HCT116 (cell line): ENCODE measurements at regions not wholly inside any gene's neighbourhood (a gene's known extent, or its start where the extent isn't known, plus 50 kb on each side); places are given as distances from the start of the nearest gene placed in this dataset.
"Not testable (repeated sequence)": the region's sequence is repeated elsewhere in the genome, so short reads cannot be mapped to it uniquely, and the experiment has no call there.

ENCODE experiments used
- ATAC-seq: fragments of 200-7000 bp; cut with Tn5 transposase; 2 replicates; pipeline ENCODE4 v1.9.1; 2020; ENCODE audit warnings: mild to moderate bottlenecking, moderate library complexity
- BruUV-seq: library from RNA; stranded (reverse); fragments of 400-500 nt; replicated peaks from 2 replicates; lab custom pipeline; 2021; lab: Mats Ljungman, UMichigan
- CTCF ChIA-PET: fragments of 300-600 bp; sonication (Branson Sonifier 250); formaldehyde crosslinking; loops from one replicate; lab custom pipeline; 2021; ENCODE audit warnings: antibody characterized with exemption; lab: Charles Lee
- POLR2A ChIA-PET: fragments of 300-600, 350-600 bp; sonication (Branson Sonifier 250); formaldehyde crosslinking; loops from one replicate; lab custom pipeline; 2021; ENCODE audit warnings: antibody characterized with exemption; lab: Charles Lee
- RAD21 ChIA-PET, 2 experiments: fragments of 300-600 bp; sonication (Branson Sonifier 250); formaldehyde crosslinking; loops; one replicate each; lab custom pipeline; 2023; ENCODE audit warnings: low total read pairs in 2 of 2; ENCODE audit not compliant: uncharacterized antibody in 2 of 2, unreplicated experiment in 2 of 2, low non-redundant PET in 1 of 2; lab: Charles Lee
- DNase-seq: peaks from one replicate; pipeline ENCODE4 v3.0.0-alpha.2; 2010; ENCODE audit warnings: low read depth, low spot score
- H2AFZ ChIP-seq: fragments of 200-600 bp; shearing (Covaris generic), sonication (generic); 2 replicates; pipeline ENCODE4 v1.6.1; 2017; ENCODE audit warnings: low read depth, mixed run types, mixed read lengths, antibody characterized with exemption, low read length; ENCODE audit not compliant: poor library complexity, severe bottlenecking
- H3K27ac ChIP-seq: 2 replicates; pipeline ENCODE4 v1.5.1; 2012; ENCODE audit warnings: low read depth, low read length
- H3K27me3 ChIP-seq: fragments of 200-600 bp; sonication (generic); 2 replicates; pipeline ENCODE4 v1.6.1; 2016; ENCODE audit warnings: mixed run types, low read length, mixed read lengths; ENCODE audit not compliant: insufficient read depth
- H3K36me3 ChIP-seq, 2 experiments: fragments of 200-500 bp in 1 of 2; fragments of 200-600 bp in 1 of 2; sonication (Bioruptor generic) in 1 of 2; sonication (generic) in 1 of 2; 2 replicates each; pipeline versions ENCODE4 v1.5.1 to v1.6.1; 2014 to 2016; ENCODE audit warnings: low read length in 2 of 2, inconsistent platforms in 1 of 2, mixed read lengths in 1 of 2, mixed run types in 1 of 2; ENCODE audit not compliant: insufficient read depth in 2 of 2, control insufficient read depth in 1 of 2
- H3K4me1 ChIP-seq, 2 experiments: fragments of 200-600 bp in 1 of 2; sonication (generic) in 1 of 2; 2 replicates each; pipeline versions ENCODE4 v1.5.1 to v1.6.1; 2012 to 2017; ENCODE audit warnings: low read length in 2 of 2, inconsistent platforms in 1 of 2, mild to moderate bottlenecking in 1 of 2, mixed read lengths in 1 of 2, mixed run types in 1 of 2, moderate library complexity in 1 of 2; ENCODE audit not compliant: insufficient read depth in 2 of 2, control insufficient read depth in 1 of 2
- H3K4me2 ChIP-seq: fragments of 200-600 bp; sonication (generic); 2 replicates; pipeline ENCODE4 v1.6.1; 2017; ENCODE audit warnings: mixed run types, low read length, mixed read lengths
- H3K4me3 ChIP-seq, 2 experiments: fragments of 200-600 bp in 1 of 2; sonication (generic) in 1 of 2; replicated peaks in 1 of 2; 2 replicates each; pipeline ENCODE4 v1.5.1; 2011 to 2016; ENCODE audit warnings: low read length in 2 of 2, control low read depth in 1 of 2, low read depth in 1 of 2, mild to moderate bottlenecking in 1 of 2, mixed read lengths in 1 of 2, mixed run types in 1 of 2
- H3K79me2 ChIP-seq: fragments of 200-600 bp; sonication (generic); 2 replicates; pipeline ENCODE4 v1.6.1; 2017; ENCODE audit warnings: mild to moderate bottlenecking, mixed run types, low read length, moderate library complexity, mixed read lengths; ENCODE audit not compliant: insufficient read depth
- H3K9ac ChIP-seq: fragments of 200-600 bp; sonication (generic); 2 replicates; pipeline ENCODE4 v1.6.1; 2016; ENCODE audit warnings: low read length, mixed read lengths
- H3K9me2 ChIP-seq: fragments of 200-600 bp; sonication (generic), shearing (Covaris generic); 2 replicates; pipeline ENCODE4 v1.6.1; 2017; ENCODE audit warnings: mixed run types, mild to moderate bottlenecking, moderate library complexity; ENCODE audit not compliant: insufficient read depth
- H3K9me3 ChIP-seq, 2 experiments: fragments of 200-500 bp in 1 of 2; fragments of 200-600 bp in 1 of 2; sonication (Bioruptor generic) in 1 of 2; sonication (generic) in 1 of 2; 2 replicates each; pipeline ENCODE4 v1.6.1; 2014 to 2017; ENCODE audit warnings: low read length in 2 of 2, mixed read lengths in 2 of 2, inconsistent platforms in 1 of 2, low read depth in 1 of 2, mild to moderate bottlenecking in 1 of 2, mixed run types in 1 of 2, moderate library complexity in 1 of 2; ENCODE audit not compliant: control insufficient read depth in 1 of 2, insufficient read depth in 1 of 2
- H4K20me1 ChIP-seq: fragments of 200-600 bp; sonication (generic), shearing (Covaris generic); 2 replicates; pipeline ENCODE4 v1.6.1; 2017; ENCODE audit warnings: mixed run types, mild to moderate bottlenecking, moderate library complexity; ENCODE audit not compliant: insufficient read depth
- ATF3 ChIP-seq: IDR thresholded peaks from 2 replicates; pipeline ENCODE4 v1.6.1; 2012
- CBX3 ChIP-seq: IDR thresholded peaks from 2 replicates; pipeline ENCODE4 v1.6.1; 2012; ENCODE audit warnings: low read depth
- CEBPB ChIP-seq: IDR thresholded peaks from 2 replicates; pipeline ENCODE4 v1.6.1; 2012; ENCODE audit warnings: low read depth
- CTCF ChIP-seq, 3 experiments: fragments of 200-600 bp in 1 of 3; sonication (generic) in 1 of 3; IDR thresholded peaks in 2 of 3; conservative IDR thresholded peaks in 1 of 3; 2 replicates each; pipeline ENCODE4 v1.5.1; 2012 to 2017; ENCODE audit warnings: low read depth in 2 of 3, low read length in 2 of 3, antibody characterized with exemption in 1 of 3, borderline replicate concordance in 1 of 3, control low read depth in 1 of 3, mild to moderate bottlenecking in 1 of 3, mixed read lengths in 1 of 3, mixed run types in 1 of 3, moderate library complexity in 1 of 3; ENCODE audit not compliant: insufficient read depth in 1 of 3
- EGR1 ChIP-seq: IDR thresholded peaks from 2 replicates; pipeline ENCODE4 v1.6.1; 2012; ENCODE audit warnings: low read depth
- ELF1 ChIP-seq: IDR thresholded peaks from 2 replicates; pipeline ENCODE4 v1.6.1; 2012; ENCODE audit warnings: low read depth, borderline replicate concordance
- FOSL1 ChIP-seq: IDR thresholded peaks from 2 replicates; pipeline ENCODE4 v1.6.1; 2012; ENCODE audit warnings: low read depth
- JUND ChIP-seq: IDR thresholded peaks from 2 replicates; pipeline ENCODE4 v1.6.1; 2012
- POLR2A ChIP-seq: IDR thresholded peaks from 2 replicates; pipeline ENCODE4 v1.7.0; 2011; ENCODE audit warnings: borderline replicate concordance; ENCODE audit not compliant: insufficient read depth, insufficient read length; ENCODE audit errors: extremely low read depth
- RAD21 ChIP-seq: IDR thresholded peaks from 2 replicates; pipeline ENCODE4 v1.6.1; 2012; ENCODE audit warnings: low read depth, mild to moderate bottlenecking
- REST ChIP-seq: IDR thresholded peaks from 2 replicates; pipeline ENCODE4 v1.6.1; 2012; ENCODE audit warnings: low read depth
- SP1 ChIP-seq: IDR thresholded peaks from 2 replicates; pipeline ENCODE4 v1.6.1; 2012; ENCODE audit warnings: low read depth
- SRF ChIP-seq: IDR thresholded peaks from 2 replicates; pipeline ENCODE4 v1.6.1; 2012; ENCODE audit warnings: low read depth
- TCF7L2 ChIP-seq: IDR thresholded peaks from 2 replicates; pipeline ENCODE4 v1.7.0; 2011; ENCODE audit warnings: borderline replicate concordance, inconsistent platforms; ENCODE audit not compliant: insufficient read depth, insufficient read length; ENCODE audit errors: extremely low read depth
- YY1 ChIP-seq: IDR thresholded peaks from 2 replicates; pipeline ENCODE4 v1.6.1; 2011; ENCODE audit warnings: low read length, low read depth, moderate library complexity, mild to moderate bottlenecking; ENCODE audit not compliant: insufficient replicate concordance; ENCODE audit errors: extremely low read depth
- ZFX ChIP-seq: fragments of 450-650 bp; IDR thresholded peaks from 2 replicates; pipeline ENCODE4 v1.6.1; 2017
- intact Hi-C: fragments of 100-400 bp; cut with micrococcal nuclease; formaldehyde crosslinking; loops from 2 replicates; pipeline ENCODE4 v1.10.0; 2022
- TF ChIP-seq, protein P1 (sequence below): IDR thresholded peaks from 2 replicates; pipeline ENCODE4 v1.6.1; 2012

GRCh38 chr10:33650131-33650530 is 315.7 kb upstream of the NRP1 start:
- CTCF ChIA-PET, H3K4me2 ChIP-seq, H3K27ac ChIP-seq, H2AFZ ChIP-seq, H4K20me1 ChIP-seq, ATAC-seq, H3K27me3 ChIP-seq, H3K4me1 ChIP-seq, H3K36me3 ChIP-seq, intact Hi-C loops, H3K9ac ChIP-seq, H3K4me3 ChIP-seq, RAD21 ChIA-PET, POLR2A ChIA-PET, H3K9me3 ChIP-seq, BruUV-seq, H3K79me2 ChIP-seq, H3K9me2 ChIP-seq, DNase-seq: not testable (repeated sequence)

- H4K20me1 ChIP-seq, result no peaks in the 10 kb centered on the region
- no peak for DNase-seq
- no peaks in the 10 kb centered on the region for H3K36me3 ChIP-seq
- no peak overlapping the region for H3K4me3 ChIP-seq
- H3K27me3 ChIP-seq, result no peaks in the 10 kb centered on the region
- CTCF ChIA-PET, result no interaction called here
- H3K4me1 ChIP-seq, result no peaks in the 10 kb centered on the region
- no peak for ATAC-seq
- H3K9me2 ChIP-seq, result no peaks in the 10 kb centered on the region
- no peak overlapping the region for H3K4me2 ChIP-seq
- RAD21 ChIA-PET, result no interaction called here
- intact Hi-C loops, result no loop called here
- H2AFZ ChIP-seq, result no peak overlapping the region
- POLR2A ChIA-PET, result no interaction called here
- BruUV-seq, result no TSS peak
- no peak overlapping the region for H3K9ac ChIP-seq
- H3K27ac ChIP-seq, result no peak overlapping the region
- H3K9me3 ChIP-seq, result no peaks in the 10 kb centered on the region
- H3K79me2 ChIP-seq, result no peaks in the 10 kb centered on the region
- TF ChIP-seq RAD21 (no peak), SRF (no peak), CTCF (IDR thresholded peaks at IDR 0.05 in 2 of 3, conservative IDR thresholded peaks at IDR 0.05 in 1 of 3; ENCODE audit: borderline replicate concordance in 1 of 3, insufficient read depth in 1 of 3, low read depth in 2 of 3, low read length in 2 of 3) (no peak), CBX3 (no peak), REST (no peak), POLR2A (no peak), ZFX (no peak), JUND (no peak), ATF3 (no peak), TCF7L2 (no peak), CEBPB (no peak), EGR1 (no peak), FOSL1 (no peak), YY1 (no peak), ELF1 (no peak), SP1 (no peak)
- TF ChIP-seq, protein P1, sequence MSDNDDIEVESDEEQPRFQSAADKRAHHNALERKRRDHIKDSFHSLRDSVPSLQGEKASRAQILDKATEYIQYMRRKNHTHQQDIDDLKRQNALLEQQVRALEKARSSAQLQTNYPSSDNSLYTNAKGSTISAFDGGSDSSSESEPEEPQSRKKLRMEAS, result no peak
These were observed 308.6 kb upstream of the NRP1 start for GRCh38 chr10:33643042-33643441.
